ENCODE measurements at regions not wholly inside any gene's neighbourhood (a gene's known extent, or its start where the extent isn't known, plus 50 kb on each side); places are given as distances from the start of the nearest gene placed in this dataset.
A peak's percentile ranks its signal among the peaks of the same experiment; 100 is the strongest.
"Not testable (repeated sequence)": the region's sequence is repeated elsewhere in the genome, so short reads cannot be mapped to it uniquely, and the experiment has no call there.

DNA sequence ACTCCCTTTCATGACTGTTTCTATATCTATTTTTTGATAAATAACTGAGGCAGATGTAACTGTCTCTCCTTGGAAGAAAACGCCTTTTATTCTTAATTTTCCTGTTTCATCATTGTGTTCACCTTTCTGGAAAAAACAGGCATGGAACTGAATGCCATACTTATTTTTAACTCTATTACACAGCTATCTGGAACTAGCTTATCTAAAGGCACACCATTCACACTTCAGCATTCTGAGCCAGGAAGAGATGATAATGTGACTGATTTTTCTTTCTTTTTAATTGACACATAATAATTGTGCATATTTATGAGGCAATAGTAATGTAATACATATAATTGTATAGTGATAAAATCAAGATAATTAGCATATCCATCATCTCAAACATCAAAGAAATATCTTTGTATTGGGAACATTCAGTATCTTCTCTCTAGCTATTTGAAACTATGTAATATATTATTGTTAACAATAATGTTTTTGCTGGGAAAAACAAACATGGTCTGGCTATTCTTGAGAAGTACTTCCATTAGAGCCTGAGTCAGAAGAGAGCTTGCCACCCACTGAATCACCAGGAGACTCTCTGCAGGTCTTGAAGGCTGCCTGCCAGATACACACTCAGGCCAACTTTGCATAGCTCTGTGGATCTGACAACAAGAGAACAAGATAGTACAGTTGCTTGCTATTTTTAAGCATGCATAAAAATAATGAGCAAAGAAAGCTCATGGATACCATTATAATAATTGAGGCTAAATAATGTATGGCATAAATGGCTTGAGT is 501.0 kb upstream of the EDIL3 start:
- DNase-seq (ENCODE audit: low read depth, low spot score): peak; percentile 72

GRCh38 chr5:84881737-84882136 is 497.1 kb upstream of the EDIL3 start:
- no peak for DNase-seq (ENCODE audit: low read depth, low spot score)

DNA sequence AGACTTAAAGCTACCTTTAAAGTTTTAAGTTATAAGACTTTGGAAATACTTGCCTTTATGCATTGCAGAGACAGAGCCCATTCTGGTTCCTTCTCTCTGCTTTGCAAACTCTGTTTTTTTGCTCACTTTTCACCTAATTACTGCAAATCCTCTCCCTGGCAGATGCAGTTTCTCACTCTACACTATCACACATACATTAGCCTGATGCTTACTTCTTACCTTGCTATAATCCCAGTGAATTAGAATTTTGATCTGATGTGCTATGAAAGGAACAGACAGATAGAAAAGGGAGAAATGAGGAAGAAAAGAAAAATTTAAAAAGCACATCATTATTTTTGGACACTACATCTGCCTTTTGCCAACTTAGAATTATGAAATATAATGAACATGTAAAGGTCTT is 489.5 kb upstream of the EDIL3 start:
- no peak for DNase-seq (ENCODE audit: low read depth, low spot score)

DNA sequence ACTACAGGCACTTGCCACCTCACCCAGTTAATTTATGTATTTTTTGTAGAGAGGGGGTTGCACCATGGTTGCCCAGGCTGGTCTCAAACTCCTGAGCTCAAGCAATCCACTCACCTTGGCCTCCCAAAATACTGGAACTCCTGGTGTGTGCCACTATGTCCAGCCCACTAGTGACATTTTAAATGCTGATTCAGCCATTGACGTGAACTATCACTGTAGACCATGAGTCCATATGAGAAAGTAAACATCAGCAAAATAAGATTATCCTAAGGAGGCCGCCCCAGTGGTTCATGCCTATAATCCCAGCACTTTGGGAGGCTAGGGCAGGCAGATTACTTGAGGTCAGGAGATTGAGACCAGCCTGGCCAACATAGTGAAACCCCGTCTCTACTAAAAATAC is 488.1 kb upstream of the EDIL3 start:
- DNase-seq (ENCODE audit: low read depth, low spot score): no peak

DNA sequence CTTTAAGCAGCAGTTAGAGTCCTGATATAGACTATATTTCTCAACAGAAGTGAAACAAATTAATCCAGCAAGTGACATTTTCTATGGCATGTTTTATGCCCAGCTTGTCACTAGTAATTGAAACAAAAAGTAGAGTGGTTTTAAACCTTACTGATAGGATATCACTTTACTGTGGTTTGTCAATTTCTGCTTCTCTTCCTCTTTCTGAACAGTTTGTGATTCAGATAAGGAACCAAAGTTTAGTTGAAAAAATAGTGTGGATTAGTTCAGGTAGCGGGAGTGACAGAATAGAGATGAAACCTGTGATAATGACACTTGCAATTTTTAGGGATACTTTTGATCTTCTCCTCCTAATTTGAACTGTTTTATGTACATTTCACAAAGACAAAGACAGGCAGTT is 485.7 kb upstream of the EDIL3 start:
- no peak for DNase-seq (ENCODE audit: low read depth, low spot score)

GRCh38 chr5:84869675-84870074 is 485.0 kb upstream of the EDIL3 start:
- DNase-seq (ENCODE audit: low read depth, low spot score): no peak

GRCh38 chr5:84863936-84864335 is 479.3 kb upstream of the EDIL3 start:
- DNase-seq (ENCODE audit: low read depth, low spot score): not testable (repeated sequence)

GRCh38 chr5:84863020-84863419 is 478.3 kb upstream of the EDIL3 start:
- no peak for DNase-seq (ENCODE audit: low read depth, low spot score)

DNA sequence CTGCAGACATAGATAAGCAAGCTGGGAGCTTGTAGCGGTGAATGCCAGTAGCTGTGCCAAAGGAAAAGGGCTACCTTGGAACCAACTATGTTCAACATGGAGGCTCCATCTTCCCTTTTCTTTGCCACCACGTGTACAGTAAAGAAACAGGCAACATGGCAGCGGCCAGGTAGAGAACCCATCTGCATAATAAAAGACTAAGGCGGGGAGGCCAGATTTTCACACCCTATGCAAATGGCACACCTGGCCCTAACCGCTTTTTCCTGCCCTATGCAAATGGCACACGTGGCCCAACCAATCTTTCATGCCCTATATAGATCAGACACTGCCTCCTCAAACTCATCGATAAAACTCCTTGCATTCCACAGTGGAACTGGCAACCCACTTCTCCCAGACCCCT is 477.5 kb upstream of the EDIL3 start:
- no peak for DNase-seq (ENCODE audit: low read depth, low spot score)

GRCh38 chr5:84861306-84861705 is 476.6 kb upstream of the EDIL3 start:
- DNase-seq (ENCODE audit: low read depth, low spot score): no peak

DNA sequence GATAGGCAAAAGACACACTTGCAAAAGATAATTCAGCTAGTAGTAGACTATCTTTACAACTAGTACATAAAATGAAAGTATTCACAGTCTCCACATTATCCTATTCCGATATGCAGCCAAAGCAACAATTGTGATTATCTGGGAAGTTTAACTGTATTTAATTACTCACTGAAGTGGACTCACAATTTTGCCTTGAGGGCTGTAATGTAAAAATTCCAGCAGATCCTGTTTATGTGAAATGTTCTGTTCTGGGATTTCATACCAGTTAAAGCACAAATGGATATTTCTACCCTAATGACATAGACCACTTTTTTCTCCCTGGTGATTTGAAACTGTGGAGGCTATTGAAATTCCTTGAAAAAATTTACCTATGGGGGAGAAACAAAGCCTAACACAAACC is 474.4 kb upstream of the EDIL3 start:
- DNase-seq (ENCODE audit: low read depth, low spot score): no peak

GRCh38 chr5:84831701-84832100 is 447.0 kb upstream of the EDIL3 start:
- DNase-seq (ENCODE audit: low read depth, low spot score): no peak

DNA sequence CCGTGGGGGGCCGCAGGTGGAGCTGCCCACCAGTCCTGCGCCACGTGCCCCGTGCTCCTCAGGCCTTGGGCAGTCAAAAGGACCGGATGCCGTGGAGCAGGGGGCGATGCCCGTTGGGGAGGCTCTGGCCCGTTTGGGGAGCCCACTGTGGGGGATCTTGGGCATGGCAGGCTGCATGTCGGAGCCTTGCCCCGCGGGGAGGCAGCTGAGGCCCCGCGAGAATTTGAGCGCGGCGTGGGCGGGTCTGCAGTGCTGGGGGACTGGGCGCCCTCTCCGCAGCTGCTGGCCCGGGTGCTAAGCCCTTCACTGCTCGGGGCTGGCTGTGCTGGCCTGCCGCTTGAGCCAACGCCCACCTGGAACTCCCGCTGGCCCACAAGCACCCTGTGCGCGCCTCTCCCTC is 445.6 kb upstream of the EDIL3 start:
- no peak for DNase-seq (ENCODE audit: low read depth, low spot score)

DNA sequence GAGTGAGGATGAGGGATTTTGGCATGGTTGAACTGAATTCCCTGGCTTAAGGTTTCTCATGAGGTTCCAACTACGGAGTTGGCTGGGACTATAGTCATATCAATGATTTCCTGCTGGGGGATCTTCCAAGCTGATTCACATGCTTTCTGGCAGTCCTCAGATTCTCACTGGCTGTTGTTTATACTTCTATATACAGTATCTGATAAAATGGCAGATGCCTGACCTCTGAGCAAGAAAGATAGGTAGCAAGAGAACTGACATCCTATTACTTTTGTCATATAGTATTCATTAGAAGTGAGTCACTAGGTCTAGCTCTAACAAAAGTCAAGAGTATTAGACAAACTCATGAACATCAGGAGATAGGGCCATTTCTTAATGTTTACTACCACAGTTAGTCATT is 440.9 kb upstream of the EDIL3 start:
- DNase-seq (ENCODE audit: low read depth, low spot score): no peak

DNA sequence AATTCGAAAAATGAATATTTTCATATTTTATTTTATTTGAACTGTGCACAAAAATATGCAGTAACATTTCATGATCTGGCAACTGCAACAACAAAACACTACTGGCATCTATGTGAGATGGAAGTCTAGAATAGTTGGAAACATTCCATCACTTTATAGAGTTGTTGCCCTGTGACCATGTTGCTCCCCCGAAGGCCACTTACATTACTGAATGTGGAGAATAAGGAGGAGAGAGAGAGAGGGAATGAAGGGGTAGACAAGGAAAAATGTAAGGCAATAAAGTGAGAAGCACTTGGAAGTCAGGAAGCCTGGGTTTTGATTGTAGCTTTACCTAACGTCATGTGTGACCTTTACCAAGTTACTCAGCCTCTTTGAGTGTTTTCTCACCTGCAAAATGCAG is 437.2 kb upstream of the EDIL3 start:
- no peak for DNase-seq (ENCODE audit: low read depth, low spot score)

- no peak for DNase-seq (ENCODE audit: low read depth, low spot score)
These were observed 433.3 kb upstream of the EDIL3 start for GRCh38 chr5:84817953-84818352.

DNA sequence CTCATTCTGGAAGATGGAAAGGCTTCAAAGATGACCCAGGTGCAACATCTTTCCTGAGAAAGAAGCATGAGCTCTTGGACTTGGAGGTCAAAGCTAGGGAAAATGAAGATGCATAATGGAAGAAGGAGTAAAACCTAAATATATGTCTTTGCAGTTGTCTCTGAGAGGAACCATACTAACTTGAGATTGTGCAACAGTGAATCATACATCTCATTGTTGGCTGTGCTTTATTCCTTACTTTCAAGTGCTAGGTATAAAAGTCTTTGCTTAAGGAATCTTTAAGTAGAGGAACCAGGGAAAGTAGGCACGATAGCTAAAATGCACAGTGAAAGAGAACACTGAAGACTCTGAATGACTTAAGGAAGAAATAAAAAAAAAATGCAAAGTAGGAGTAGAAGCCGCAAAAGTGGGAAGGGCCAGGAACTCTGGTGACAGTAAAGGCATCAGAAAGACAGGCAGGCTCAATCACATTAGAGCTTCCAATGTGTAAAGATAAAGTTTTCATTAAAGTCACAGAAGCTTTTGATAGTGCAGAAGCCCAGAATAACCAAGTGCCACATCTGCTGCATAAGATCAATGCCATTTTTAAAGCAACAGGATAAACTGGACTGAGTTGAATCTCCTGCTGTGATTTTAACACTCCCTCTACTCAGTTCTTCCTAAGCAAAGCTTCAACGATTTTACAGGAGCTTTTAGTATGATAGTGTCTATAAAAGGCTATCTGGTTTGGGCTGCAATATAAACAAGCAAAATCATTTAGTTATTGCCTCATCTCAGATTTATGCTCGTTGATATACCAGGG is 432.3 kb upstream of the EDIL3 start:
- no peak for DNase-seq (ENCODE audit: low read depth, low spot score)

DNA sequence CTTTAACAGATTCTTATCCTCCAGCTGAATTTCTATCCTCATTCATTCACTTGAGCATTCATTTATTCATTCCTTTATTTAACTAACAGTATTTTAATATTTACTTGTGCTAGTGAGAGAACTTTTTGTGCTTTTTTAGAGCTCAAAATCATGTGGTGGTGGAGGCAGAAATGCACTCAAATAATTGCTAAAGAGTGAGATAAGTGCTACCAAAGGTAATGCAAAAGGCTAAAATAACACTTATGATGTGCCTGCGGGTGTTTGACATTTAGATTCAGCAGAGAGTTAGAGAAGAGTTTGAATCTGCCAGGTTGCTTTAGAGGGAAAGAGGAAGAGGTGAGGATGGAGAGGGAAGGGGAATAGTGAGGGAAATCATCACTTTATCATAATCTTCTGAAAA is 431.5 kb upstream of the EDIL3 start:
- no peak for DNase-seq (ENCODE audit: low read depth, low spot score)

DNA sequence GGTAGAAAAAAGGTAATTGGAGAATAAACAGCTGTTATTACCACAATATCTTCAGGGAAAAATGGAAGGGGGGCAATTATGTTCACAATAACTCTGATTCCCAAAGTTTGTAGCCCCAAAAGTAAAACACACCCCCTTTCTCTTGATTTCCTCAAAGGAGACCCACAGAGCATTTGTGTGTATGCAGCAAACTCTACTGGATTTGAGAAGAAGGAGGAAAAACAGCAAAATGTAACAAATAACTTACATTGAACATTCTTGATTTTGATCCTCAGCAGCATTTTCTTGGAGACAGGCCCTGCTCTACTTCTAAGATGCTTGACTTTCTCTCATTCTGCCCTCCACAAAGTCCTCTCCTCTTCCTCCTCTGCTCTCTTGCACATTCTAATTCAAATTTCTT is 420.8 kb upstream of the EDIL3 start:
- DNase-seq (ENCODE audit: low read depth, low spot score): no peak

DNA sequence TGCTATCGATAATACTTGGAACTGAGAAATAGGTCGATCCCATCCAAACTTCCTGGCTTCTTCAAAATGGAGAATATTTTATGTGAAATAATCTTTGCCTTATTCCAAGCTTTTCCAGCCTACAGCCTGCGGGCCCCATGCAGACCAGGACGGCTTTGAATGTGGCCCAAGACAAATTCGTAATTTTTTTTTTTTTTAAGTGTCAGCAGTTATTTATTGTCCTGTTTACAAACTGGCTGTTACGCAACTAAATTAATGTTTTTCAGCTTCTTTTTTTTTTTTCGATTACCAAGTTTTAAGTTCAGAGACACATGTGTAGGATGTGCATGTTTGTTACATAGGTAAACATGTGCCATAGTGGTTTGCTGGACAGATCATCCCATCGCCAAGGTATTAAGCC is 411.7 kb upstream of the EDIL3 start:
- DNase-seq (ENCODE audit: low read depth, low spot score): no peak

DNA sequence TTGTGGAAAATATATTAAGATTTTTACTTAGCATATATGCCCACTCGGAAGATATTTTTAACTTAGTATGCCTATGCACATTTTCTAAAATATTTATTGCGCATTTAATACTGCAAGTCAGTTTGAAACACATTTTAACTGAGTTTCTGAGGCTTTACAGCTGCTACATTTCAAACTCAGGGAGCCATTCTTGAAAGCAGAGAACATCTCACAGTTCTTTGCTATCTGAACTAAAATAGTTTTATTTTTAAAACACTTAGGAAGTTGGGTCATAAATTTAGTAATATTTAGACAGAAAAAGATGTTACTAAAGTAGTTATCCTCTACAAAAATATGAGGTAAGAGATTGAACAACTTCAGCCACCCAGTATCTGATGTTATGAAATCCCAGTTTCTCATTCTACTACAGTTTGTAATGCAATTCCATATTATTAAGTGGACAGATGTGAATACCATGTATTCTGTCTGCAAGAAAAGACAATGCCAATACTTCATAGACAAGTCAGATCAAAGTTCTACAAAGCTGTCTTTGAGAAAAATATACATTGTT is 409.9 kb upstream of the EDIL3 start:
- no peak for DNase-seq (ENCODE audit: low read depth, low spot score)

- no peak for DNase-seq (ENCODE audit: low read depth, low spot score)
These were observed 407.1 kb upstream of the EDIL3 start for GRCh38 chr5:84791730-84792129.

DNA sequence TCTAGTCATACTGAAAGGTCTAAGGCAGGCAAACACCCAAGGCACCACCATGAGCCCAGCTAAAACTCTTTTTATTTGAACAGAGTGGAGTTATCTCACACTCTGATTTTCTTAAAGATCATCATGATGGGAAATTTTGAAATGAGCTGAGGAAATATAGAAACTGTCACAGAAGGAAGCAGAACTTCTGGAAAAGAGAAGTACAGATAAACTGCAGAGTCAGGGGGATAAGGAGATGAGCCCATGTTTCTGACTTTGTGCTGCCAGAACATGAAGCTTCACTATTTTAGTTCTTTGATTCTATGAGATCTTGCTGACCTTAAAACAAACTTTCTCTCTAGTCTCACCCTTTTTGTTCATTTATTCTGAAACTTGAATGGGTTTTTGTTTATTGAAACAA is 406.5 kb upstream of the EDIL3 start:
- no peak for DNase-seq (ENCODE audit: low read depth, low spot score)

Data from brain pericyte (primary cell).